ENCODE measurements at regions not wholly inside any gene's neighbourhood (a gene's known extent, or its start where the extent isn't known, plus 50 kb on each side); places are given as distances from the start of the nearest gene placed in this dataset.

- 60% methylated on average over 5 of the region's 5 CpGs for WGBS
- no peaks in the 10 kb centered on the region for H3K27me3 ChIP-seq (ENCODE audit: control insufficient read depth, insufficient read depth)
- H3K27ac ChIP-seq (ENCODE audit: low read length) = no peak overlapping the region
- no peak overlapping the region for H3K4me3 ChIP-seq (ENCODE audit: low read length)
- DNase-seq (no peak), ATAC-seq (no peak)
- no peaks in the 10 kb centered on the region for H3K9me3 ChIP-seq (ENCODE audit: control insufficient read depth, low read length)
- H3K4me1 ChIP-seq (ENCODE audit: control insufficient read depth, insufficient read depth, low read length) = no peaks in the 10 kb centered on the region
- intact Hi-C loops (cut with DNase I) = no loop called here
Observed at GRCh38 chr15:93716615-93717231, 514.6 kb upstream of the MCTP2 start.

- no peaks in the 10 kb centered on the region for H3K27me3 ChIP-seq (ENCODE audit: control insufficient read depth, insufficient read depth)
- 93% methylated on average over 1 of the region's 1 CpG for WGBS
- H3K4me3 ChIP-seq (ENCODE audit: low read length) = no peak overlapping the region
- intact Hi-C loops (cut with DNase I) = no loop called here
- no peak overlapping the region for H3K27ac ChIP-seq (ENCODE audit: low read length)
- no peak for DNase-seq
- H3K9me3 ChIP-seq (ENCODE audit: control insufficient read depth, low read length) = no peaks in the 10 kb centered on the region
- no peak for ATAC-seq
- H3K4me1 ChIP-seq (ENCODE audit: control insufficient read depth, insufficient read depth, low read length) = no peaks in the 10 kb centered on the region
Observed at GRCh38 chr15:93709708-93710107, 521.7 kb upstream of the MCTP2 start.

GRCh38 chr15:93708724-93709445, 522.5 kb upstream of the MCTP2 start:
- Histone ChIP-seq H3K27me3 (ENCODE audit: control insufficient read depth, insufficient read depth) (no peaks in the 10 kb centered on the region), H3K9me3 (ENCODE audit: control insufficient read depth, low read length) (no peaks in the 10 kb centered on the region), H3K27ac (ENCODE audit: low read length) (no peak overlapping the region), H3K4me1 (ENCODE audit: control insufficient read depth, insufficient read depth, low read length) (no peaks in the 10 kb centered on the region), H3K4me3 (ENCODE audit: low read length) (no peak overlapping the region)
- intact Hi-C loops (cut with DNase I) = no loop called here
- DNase-seq (no peak), ATAC-seq (no peak)
- WGBS = 72% methylated on average over 6 of the region's 6 CpGs

GRCh38 chr15:93707751-93708150, 523.6 kb upstream of the MCTP2 start:
- intact Hi-C loops (cut with DNase I) = no loop called here
- 58% methylated on average over 5 of the region's 5 CpGs for WGBS

GRCh38 chr15:93706495-93707292, 524.7 kb upstream of the MCTP2 start:
- H3K9me3 ChIP-seq (ENCODE audit: control insufficient read depth, low read length) = no peaks in the 10 kb centered on the region
- no peak overlapping the region for H3K4me3 ChIP-seq (ENCODE audit: low read length)
- H3K27me3 ChIP-seq (ENCODE audit: control insufficient read depth, insufficient read depth) = no peaks in the 10 kb centered on the region
- intact Hi-C loops (cut with DNase I) = no loop called here
- no peak for ATAC-seq
- H3K4me1 ChIP-seq (ENCODE audit: control insufficient read depth, insufficient read depth, low read length) = no peaks in the 10 kb centered on the region
- DNase-seq = no peak
- WGBS = 60% methylated on average over 7 of the region's 7 CpGs
- H3K27ac ChIP-seq (ENCODE audit: low read length) = no peak overlapping the region

More at GRCh38 chr15:93707751-93708150, 523.6 kb upstream of the MCTP2 start:
- Histone ChIP-seq H3K9me3 (ENCODE audit: control insufficient read depth, low read length) (no peaks in the 10 kb centered on the region), H3K4me3 (ENCODE audit: low read length) (no peak overlapping the region), H3K4me1 (ENCODE audit: control insufficient read depth, insufficient read depth, low read length) (no peaks in the 10 kb centered on the region), H3K27ac (ENCODE audit: low read length) (no peak overlapping the region), H3K27me3 (ENCODE audit: control insufficient read depth, insufficient read depth) (no peaks in the 10 kb centered on the region)
- ATAC-seq (no peak), DNase-seq (no peak)

GRCh38 chr15:93705753-93706455, 525.5 kb upstream of the MCTP2 start:
- DNase-seq = no peak
- no peak for ATAC-seq
- no peak overlapping the region for H3K27ac ChIP-seq (ENCODE audit: low read length)

GRCh38 chr15:93703092-93703739, 528.1 kb upstream of the MCTP2 start:
- H3K27ac ChIP-seq (ENCODE audit: low read length) = no peak overlapping the region
- 75% methylated on average over 2 of the region's 2 CpGs for WGBS

More at GRCh38 chr15:93705753-93706455, 525.5 kb upstream of the MCTP2 start:
- H3K9me3 ChIP-seq (ENCODE audit: control insufficient read depth, low read length) = no peaks in the 10 kb centered on the region
- H3K4me1 ChIP-seq (ENCODE audit: control insufficient read depth, insufficient read depth, low read length) = no peaks in the 10 kb centered on the region
- no peaks in the 10 kb centered on the region for H3K27me3 ChIP-seq (ENCODE audit: control insufficient read depth, insufficient read depth)
- intact Hi-C loops (cut with DNase I) = no loop called here
- H3K4me3 ChIP-seq (ENCODE audit: low read length) = no peak overlapping the region
- 66% methylated on average over 7 of the region's 7 CpGs for whole genome bisulfite sequencing

GRCh38 chr15:93700051-93700450, 531.3 kb upstream of the MCTP2 start:
- no peaks in the 10 kb centered on the region for H3K27me3 ChIP-seq (ENCODE audit: control insufficient read depth, insufficient read depth)
- intact Hi-C loops (cut with DNase I) = no loop called here
- ATAC-seq = no peak
- H3K4me3 ChIP-seq (ENCODE audit: low read length) = no peak overlapping the region
- no peak for DNase-seq
- H3K27ac ChIP-seq (ENCODE audit: low read length) = no peak overlapping the region
- no peaks in the 10 kb centered on the region for H3K9me3 ChIP-seq (ENCODE audit: control insufficient read depth, low read length)
- no peaks in the 10 kb centered on the region for H3K4me1 ChIP-seq (ENCODE audit: control insufficient read depth, insufficient read depth, low read length)
- 74% methylated on average over 1 of the region's 1 CpG for WGBS

More at GRCh38 chr15:93703092-93703739, 528.1 kb upstream of the MCTP2 start:
- Histone ChIP-seq H3K4me3 (ENCODE audit: low read length) (no peak overlapping the region), H3K27me3 (ENCODE audit: control insufficient read depth, insufficient read depth) (no peaks in the 10 kb centered on the region), H3K9me3 (ENCODE audit: control insufficient read depth, low read length) (no peaks in the 10 kb centered on the region), H3K4me1 (ENCODE audit: control insufficient read depth, insufficient read depth, low read length) (no peaks in the 10 kb centered on the region)
- DNase-seq = no peak
- ATAC-seq = no peak
- intact Hi-C loops (cut with DNase I) = no loop called here

GRCh38 chr15:93694033-93694432, 537.3 kb upstream of the MCTP2 start:
- WGBS = 63% methylated on average over 2 of the region's 2 CpGs

GRCh38 chr15:93683651-93684050, 547.7 kb upstream of the MCTP2 start:
- no peaks in the 10 kb centered on the region for H3K27me3 ChIP-seq (ENCODE audit: control insufficient read depth, insufficient read depth)
- no peak overlapping the region for H3K27ac ChIP-seq (ENCODE audit: low read length)
- DNase-seq (no peak), ATAC-seq (no peak)
- no peaks in the 10 kb centered on the region for H3K4me1 ChIP-seq (ENCODE audit: control insufficient read depth, insufficient read depth, low read length)
- H3K9me3 ChIP-seq (ENCODE audit: control insufficient read depth, low read length) = peaks cover 13% of the 10 kb centered on the region
- WGBS = 69% methylated on average over 1 of the region's 1 CpG
- no peak overlapping the region for H3K4me3 ChIP-seq (ENCODE audit: low read length)
- intact Hi-C loops (cut with DNase I) = no loop called here

More at GRCh38 chr15:93694033-93694432, 537.3 kb upstream of the MCTP2 start:
- H3K27me3 ChIP-seq (ENCODE audit: control insufficient read depth, insufficient read depth) = no peaks in the 10 kb centered on the region
- H3K4me1 ChIP-seq (ENCODE audit: control insufficient read depth, insufficient read depth, low read length) = no peaks in the 10 kb centered on the region
- H3K9me3 ChIP-seq (ENCODE audit: control insufficient read depth, low read length) = no peaks in the 10 kb centered on the region
- intact Hi-C loops (cut with DNase I) = no loop called here
- ATAC-seq (no peak), DNase-seq (no peak)
- H3K27ac ChIP-seq (ENCODE audit: low read length) = no peak overlapping the region
- no peak overlapping the region for H3K4me3 ChIP-seq (ENCODE audit: low read length)
